RWPE1 (cell line): ENCODE measurements at regions not wholly inside any gene's neighbourhood (a gene's known extent, or its start where the extent isn't known, plus 50 kb on each side); places are given as distances from the start of the nearest gene placed in this dataset.

Source experiments
- CTCF ChIA-PET: fragments of 350-600 bp; sonication (Branson Sonifier 250); formaldehyde crosslinking; extraction: SDS; loops from one replicate; lab custom pipeline; 2021; lab: Yijun Ruan, JAX
- POLR2A ChIA-PET: fragments of 400-600 bp; formaldehyde crosslinking; extraction: SDS; loops from one replicate; lab custom pipeline; 2020; ENCODE audit warnings: antibody characterized with exemption; ENCODE audit not compliant: low non-redundant PET; lab: Yijun Ruan, JAX
- DNase-seq: peaks from one replicate; pipeline ENCODE4 v3.0.0; 2012; ENCODE audit warnings: low spot score
- H3K27ac ChIP-seq: fragments of 450-650 bp; 2 replicates; pipeline ENCODE4 v1.5.1; 2017
- CTCF ChIP-seq: fragments of 450-650 bp; conservative IDR thresholded peaks from 2 replicates; pipeline ENCODE4 v1.5.1; 2017; ENCODE audit warnings: low read depth, mild to moderate bottlenecking

- no peak for TF ChIP-seq CTCF
- no peak overlapping the region for H3K27ac ChIP-seq
- ChIA-PET CTCF (no interaction called here), POLR2A (no interaction called here)
- DNase-seq: peak; percentile 60
These were observed 380.8 kb downstream of the TMA16 start for GRCh38 chr4:163875327-163875726.

GRCh38 chr4:163878336-163879121, 384.0 kb downstream of the TMA16 start:
- POLR2A ChIA-PET: no interaction called here
- H3K27ac ChIP-seq: no peak overlapping the region
- CTCF ChIA-PET: interaction anchor here (0.6 kb wide), 1 partner anchor 13 kb away, joined by 5 read pairs; no protein-coding TSS in a partner anchor
- no peak for TF ChIP-seq CTCF
- DNase-seq: no peak

GRCh38 chr4:163892417-163892816, 397.9 kb downstream of the TMA16 start:
- CTCF ChIA-PET: no interaction called here
- POLR2A ChIA-PET: no interaction called here
- H3K27ac ChIP-seq: no peak overlapping the region
- TF ChIP-seq CTCF: no peak
- no peak for DNase-seq

GRCh38 chr4:163895378-163896005, 401.0 kb downstream of the TMA16 start:
- CTCF ChIA-PET: no interaction called here
- no peak overlapping the region for H3K27ac ChIP-seq
- POLR2A ChIA-PET: no interaction called here
- TF ChIP-seq CTCF: no peak
- DNase-seq: no peak

- TF ChIP-seq CTCF: no peak
- POLR2A ChIA-PET: no interaction called here
- no peak overlapping the region for H3K27ac ChIP-seq
- DNase-seq: no peak
- CTCF ChIA-PET: interaction anchor here (0.7 kb wide), 1 partner anchor 993 kb away, joined by 3 read pairs; no protein-coding TSS in a partner anchor
These were observed 406.8 kb downstream of the TMA16 start for GRCh38 chr4:163901319-163901718.

GRCh38 chr4:163902417-163902816, 407.9 kb downstream of the TMA16 start:
- TF ChIP-seq CTCF: no peak
- ChIA-PET POLR2A (no interaction called here), CTCF (interaction anchor here (0.6 kb wide), 1 partner anchor 68 kb away, joined by 3 read pairs; no protein-coding TSS in a partner anchor)
- no peak overlapping the region for H3K27ac ChIP-seq
- no peak for DNase-seq
